GM12872 (cell line): ENCODE measurements at regions not wholly inside any gene's neighbourhood (a gene's known extent, or its start where the extent isn't known, plus 50 kb on each side); places are given as distances from the start of the nearest gene placed in this dataset.

ENCODE experiments used
- CTCF ChIP-seq: IDR thresholded peaks from 3 replicates; pipeline ENCODE4 v1.5.1; 2011; ENCODE audit warnings: low read depth, mild to moderate bottlenecking, low read length, moderate library complexity; ENCODE audit not compliant: insufficient read depth

- TF ChIP-seq CTCF, result no peak
Measured at GRCh38 chr20:22863826-22864225, 171.3 kb upstream of the SSTR4 start.

- no peak for TF ChIP-seq CTCF
Measured at GRCh38 chr20:22866812-22867341, 168.2 kb upstream of the SSTR4 start.

DNA sequence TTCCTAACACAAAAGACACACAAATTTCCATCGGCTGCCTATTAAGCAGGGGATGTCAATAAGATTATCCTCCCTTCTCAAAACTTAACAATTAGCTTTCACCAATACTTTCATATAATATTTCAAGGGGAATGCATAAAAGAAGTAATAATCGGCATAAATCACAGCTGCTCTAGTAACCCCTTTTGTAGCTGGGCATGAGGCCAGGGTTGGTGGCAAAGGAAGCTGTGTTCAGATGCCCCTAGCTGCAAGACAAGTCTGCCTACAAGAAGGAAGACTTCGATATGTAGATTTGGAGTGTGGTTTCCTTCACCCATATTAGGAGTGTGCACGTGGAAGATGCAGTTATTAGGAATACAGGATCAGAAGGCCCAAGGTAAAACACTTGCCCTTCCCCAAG, 156.9 kb upstream of the SSTR4 start:
- no peak for TF ChIP-seq CTCF

DNA sequence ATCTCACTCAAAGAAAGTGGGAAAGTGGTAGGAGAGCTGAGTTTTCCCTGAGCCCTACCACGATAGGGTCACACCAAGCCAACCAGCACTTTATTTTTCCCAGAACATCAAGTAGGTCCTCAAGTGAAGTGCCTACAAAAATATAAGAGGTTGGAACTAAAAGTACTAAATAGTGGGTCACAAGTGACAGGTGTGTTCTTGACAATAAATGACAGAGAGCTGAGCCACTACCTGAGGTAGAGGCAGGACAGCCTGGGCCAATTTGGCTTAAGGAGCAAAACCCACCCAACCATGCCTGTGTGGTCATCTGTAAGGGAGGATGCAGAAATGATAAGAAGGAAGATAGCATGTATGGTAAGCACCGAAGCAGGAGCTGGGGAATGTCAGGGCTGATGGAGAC, 154.8 kb upstream of the SSTR4 start:
- TF ChIP-seq CTCF, result no peak

GRCh38 chr20:22887796-22888195, 147.3 kb upstream of the SSTR4 start:
- TF ChIP-seq CTCF, result no peak

DNA sequence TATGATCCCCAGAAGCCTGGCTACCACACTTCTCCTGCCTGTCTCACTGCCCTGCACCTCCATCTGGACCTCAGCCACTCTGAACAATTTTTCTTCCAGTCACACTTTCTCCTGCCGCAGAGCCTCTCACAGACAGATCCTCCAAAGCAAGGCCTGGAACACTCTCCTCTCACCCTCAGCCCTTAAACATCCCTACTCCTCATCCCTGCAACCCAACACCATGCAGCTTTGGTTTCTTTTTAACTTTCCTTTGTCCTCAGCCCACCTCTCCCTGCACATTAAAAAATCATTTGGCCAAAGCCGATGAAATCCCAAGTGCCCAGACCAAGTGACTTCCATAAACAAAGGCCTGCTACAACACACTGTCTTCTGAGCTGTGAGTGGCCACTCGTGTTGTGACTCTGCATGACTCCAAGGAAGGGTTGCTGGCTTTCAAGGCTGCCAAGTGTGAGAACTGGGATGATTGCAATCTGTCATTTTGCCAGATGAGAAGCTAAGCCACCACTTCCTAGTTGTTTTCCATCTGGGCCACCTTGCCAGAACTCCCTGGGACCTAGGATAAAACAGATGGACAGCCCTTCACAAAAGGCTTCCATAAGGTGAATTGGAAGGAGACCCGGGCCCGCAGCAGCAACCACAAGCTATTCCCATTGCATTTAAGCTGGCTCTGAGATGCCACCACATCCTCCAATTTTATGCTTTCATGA, 144.4 kb upstream of the SSTR4 start:
- no peak for TF ChIP-seq CTCF

- TF ChIP-seq CTCF, result no peak
Measured at GRCh38 chr20:22901164-22901563, 133.9 kb upstream of the SSTR4 start.
